GM18498 (cell line): ENCODE measurements at regions not wholly inside any gene's neighbourhood (a gene's known extent, or its start where the extent isn't known, plus 50 kb on each side); places are given as distances from the start of the nearest gene placed in this dataset.

Source experiments
- ATAC-seq: cut with Tn5 transposase; IDR thresholded peaks from one replicate; pipeline ENCODE4 v1.9.1; 2021; ENCODE audit warnings: mild to moderate bottlenecking, moderate library complexity; ENCODE audit not compliant: unreplicated experiment

GRCh38 chr14:76974365-76974764 is 54.1 kb downstream of the IRF2BPL start:
- ATAC-seq: no peak

- ATAC-seq: no peak
These were observed 57.0 kb downstream of the IRF2BPL start for GRCh38 chr14:76971549-76971948.

DNA sequence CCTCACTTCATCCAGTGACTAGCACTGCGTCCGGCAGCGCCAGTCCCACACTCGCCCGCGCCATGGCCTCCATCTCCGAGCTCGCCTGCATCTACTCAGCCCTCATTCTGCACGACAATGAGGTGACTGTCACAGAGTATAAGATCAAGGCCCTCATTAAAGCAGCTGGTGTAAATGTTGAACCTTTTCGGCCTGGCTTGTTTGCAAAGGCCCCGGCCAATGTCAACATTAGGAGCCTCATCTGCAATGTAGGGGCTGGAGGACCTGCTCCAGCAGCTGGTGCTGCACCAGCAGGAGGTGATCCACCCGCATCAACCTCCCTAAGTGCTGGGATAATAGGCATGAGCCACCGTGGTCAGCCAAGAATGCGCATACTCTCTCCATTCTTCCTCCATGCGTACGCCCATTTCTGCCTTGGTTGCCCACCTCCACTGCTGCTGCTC is 59.9 kb downstream of the IRF2BPL start:
- ATAC-seq: no peak

DNA sequence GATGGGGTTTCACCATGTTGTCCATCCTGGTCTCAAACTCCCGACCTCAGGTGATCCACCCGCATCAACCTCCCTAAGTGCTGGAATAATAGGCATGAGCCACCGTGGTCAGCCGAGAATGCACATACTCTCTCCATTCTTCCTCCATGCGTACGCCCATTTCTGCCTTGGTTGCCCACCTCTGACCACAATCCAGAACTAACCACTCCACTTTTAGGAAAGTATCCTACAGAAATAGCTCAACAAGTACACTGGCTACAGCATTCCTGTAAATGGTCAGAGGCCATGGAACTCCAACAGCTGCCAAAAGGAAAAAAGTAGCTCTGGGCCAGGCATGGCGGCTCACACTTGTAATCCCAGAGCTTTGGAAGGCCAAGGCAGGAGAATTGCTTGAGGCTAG is 60.7 kb downstream of the IRF2BPL start:
- no peak for ATAC-seq

GRCh38 chr14:76965232-76965631 is 63.3 kb downstream of the IRF2BPL start:
- no peak for ATAC-seq

DNA sequence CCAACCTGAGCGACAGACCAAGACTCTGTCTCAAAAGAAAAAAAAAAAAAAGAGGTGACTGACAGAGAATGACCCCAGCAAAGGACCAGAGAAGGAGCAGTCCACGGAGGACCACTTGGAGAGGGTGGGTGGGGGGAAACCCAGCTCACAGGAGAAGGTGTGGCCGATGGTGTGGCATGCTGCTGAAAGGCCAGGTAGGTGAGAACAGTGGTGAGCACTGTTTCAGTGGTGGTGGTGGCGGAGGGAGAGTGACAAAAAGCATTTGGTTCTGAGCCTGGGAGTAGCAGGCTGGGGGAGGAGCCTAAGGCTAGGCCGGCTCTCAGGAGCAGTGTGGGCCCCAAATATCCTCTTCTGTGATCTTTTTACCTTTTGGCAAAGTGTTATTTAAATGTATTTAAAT is 63.8 kb downstream of the IRF2BPL start:
- ATAC-seq: no peak

- no peak for ATAC-seq
These were observed 65.1 kb downstream of the IRF2BPL start for GRCh38 chr14:76963372-76963771.

- peak; percentile 0 for ATAC-seq
These were observed 66.2 kb downstream of the IRF2BPL start for GRCh38 chr14:76962303-76962660.

DNA sequence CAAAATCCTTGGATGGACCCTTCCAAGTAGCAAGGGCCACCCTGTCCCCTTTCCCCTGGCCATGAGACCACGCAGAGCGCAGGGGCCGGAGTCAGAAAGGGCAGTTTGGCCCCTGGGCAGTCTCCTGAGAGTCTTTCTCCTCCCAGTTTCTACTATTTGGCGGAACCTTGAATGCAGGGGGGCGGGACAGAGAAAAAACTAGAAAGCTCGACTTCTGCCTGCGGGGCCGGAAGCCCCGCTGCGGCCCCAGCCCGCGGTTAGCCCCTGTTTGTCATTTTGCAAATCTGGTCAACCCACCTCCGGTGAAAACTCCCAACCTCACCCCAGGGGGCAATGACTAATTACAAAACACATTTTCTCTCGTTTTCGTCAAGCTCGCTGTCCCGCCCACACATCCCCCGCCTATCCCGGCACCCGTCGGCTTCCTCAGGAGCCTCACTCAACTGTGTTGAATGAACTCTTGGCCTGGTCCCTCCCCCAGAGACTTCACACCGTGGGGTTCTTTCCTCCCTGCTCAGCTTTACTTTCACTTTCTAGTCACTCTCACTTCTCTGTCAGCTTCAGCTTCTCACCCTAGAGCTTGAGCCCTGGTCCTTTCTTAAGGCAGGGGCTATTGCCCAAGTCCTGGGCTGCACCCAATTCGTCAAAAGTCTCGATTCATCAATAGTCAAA is 66.7 kb downstream of the IRF2BPL start:
- ATAC-seq: peak; percentile 84

DNA sequence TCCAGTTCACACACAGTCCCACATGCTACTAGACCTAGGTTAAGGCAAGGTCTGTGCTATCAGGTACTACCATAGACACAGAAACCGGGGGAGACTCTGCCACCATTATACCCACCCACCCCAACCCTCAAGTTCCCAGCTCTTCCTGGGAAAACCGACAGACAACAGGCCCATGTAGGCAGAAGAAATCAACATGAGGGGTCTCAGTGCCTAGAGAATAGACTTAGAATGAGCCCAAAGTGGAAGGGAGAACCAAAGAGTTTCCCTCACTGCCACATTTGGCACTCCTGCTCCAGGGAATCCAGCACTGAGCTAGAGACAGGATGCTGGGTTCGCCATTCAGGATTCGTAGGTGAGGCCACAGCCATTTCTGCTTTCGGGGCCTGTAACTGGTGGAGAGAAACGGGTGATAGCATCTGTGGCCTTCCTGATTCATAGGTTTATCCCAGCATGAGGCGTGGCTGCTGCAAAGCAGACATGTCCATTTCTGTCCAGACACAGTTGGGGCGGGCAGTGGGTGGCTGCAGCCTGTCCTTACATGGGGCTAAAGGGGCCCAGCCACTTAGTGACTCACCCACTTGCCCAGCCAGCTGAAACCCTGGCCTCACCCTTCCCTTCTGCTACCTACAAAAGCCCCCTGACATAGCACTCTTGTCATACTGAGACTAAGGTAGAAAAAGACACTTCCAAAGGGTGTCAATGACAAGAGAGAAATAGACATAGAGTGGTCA is 69.4 kb downstream of the IRF2BPL start:
- ATAC-seq: peak; percentile 27

DNA sequence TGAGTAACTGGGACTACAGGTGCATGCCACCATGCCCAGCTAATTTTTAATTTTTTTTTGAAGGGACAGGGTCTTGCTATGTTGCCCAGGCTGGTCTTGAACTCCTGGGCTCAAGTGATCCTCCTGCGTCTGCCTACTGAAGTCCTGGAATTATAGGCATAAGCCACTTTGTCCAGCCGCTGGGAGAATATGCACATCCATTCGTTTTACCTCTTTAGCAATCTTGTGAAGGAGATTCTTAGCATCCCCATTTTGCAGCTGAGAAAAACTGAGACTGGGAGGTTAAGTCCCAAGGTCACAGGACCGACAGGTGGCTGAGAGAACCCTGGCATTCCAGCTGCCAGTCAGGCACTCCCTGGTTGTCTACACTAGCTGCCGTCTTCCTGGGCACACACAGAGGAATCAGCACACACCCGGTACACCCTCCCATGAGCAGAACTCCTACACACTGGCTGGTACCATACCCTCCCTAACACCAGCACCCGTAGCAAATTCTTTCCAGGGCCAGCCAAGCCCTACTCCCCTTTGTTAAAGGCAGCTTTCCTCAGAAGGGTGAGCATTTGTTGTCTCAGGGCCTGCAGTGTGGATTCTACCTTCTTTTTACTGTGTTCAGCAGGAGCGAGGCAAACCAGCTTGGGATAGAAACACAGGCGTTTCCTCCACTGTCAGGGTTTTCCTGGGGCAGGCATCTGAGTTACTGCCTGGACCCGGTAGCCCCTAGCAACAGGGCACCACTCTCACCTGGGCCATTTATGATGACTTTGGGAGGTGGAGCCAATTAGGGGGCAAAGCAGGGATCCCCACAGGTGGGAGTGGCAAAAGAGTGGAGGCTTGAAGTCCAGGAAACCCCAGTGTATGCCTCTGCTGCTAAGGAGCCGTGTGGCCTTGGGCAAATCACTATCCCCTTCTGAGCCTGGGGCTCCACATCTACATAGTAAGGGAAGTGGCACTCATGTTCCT is 70.2 kb downstream of the IRF2BPL start:
- ATAC-seq: no peak

GRCh38 chr14:76957224-76957891 is 71.2 kb downstream of the IRF2BPL start:
- no peak for ATAC-seq

GRCh38 chr14:76956316-76957090 is 72.0 kb downstream of the IRF2BPL start:
- peak; percentile 51 for ATAC-seq

GRCh38 chr14:76955575-76956315 is 72.8 kb downstream of the IRF2BPL start:
- ATAC-seq: peak; percentile 23

DNA sequence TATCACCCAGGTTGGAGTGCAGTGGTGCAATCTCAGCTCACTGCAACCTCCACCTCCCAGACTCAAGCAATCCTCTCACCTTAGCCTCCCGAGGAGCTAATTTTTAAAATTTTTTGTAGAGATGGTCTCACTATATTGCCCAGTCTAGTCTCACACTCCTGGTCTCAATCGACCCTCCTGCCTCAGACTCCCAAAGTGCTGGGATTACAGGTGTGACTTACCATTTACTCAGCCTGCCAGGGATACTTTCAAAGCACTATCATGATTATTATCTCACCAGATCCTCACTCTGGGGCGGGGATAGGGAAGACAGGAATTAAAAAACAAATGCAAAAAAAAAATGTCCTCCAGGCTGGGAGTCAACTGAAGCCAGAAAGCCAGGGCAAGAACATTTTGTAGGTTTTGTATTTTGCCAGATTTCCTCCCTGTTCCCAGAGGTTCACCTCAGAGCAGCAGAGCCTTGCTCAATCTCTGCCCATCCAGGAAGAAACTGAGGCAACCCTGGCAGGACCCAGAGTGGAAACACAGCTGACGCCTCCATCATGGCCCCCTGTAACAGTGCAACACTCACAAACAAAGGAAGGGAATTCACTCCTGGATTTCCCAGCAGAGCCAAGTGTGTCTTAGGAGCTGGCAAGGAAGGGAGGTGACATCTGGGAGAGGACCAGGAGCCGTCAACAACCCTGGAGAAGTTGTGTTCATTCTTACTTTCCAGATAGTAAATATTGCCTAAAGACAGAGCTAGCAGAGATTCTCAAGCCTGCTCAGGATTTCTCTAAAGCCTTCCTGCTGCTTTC is 73.9 kb downstream of the IRF2BPL start:
- no peak for ATAC-seq

DNA sequence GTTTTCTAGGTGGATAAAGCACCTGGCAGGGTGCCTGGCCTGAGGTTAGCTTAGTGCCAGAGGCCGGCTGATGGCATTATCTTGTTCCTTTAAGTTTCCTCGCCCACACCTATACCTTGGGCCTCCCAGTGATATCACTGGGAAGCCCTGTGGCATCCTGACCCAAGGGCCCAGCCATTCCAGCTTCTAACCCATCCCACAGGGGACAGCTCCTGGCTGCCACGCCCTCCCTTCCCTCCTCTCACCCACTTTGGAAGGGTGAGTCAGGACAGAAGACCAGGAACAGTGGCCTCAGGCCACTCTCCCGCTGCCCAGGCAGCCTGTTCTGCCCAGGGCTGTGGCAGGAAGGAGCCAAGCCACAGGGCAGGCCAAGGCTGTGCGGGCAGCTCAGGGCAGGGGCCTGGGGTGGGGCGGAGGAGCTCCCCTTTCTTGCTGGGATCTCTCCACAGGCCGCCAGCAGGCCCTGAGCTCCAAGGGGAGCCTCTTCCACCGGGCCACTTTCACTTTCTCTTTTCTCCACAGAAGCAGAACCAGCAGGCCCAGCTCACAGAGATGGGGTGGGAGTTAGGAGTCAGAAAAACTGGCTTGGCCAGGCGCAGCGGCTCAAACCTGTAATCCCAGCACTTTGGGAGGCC is 75.1 kb downstream of the IRF2BPL start:
- ATAC-seq: no peak

GRCh38 chr14:76951166-76951565 is 77.3 kb downstream of the IRF2BPL start:
- ATAC-seq: no peak
